ENCODE measurements at regions not wholly inside any gene's neighbourhood (a gene's known extent, or its start where the extent isn't known, plus 50 kb on each side); places are given as distances from the start of the nearest gene placed in this dataset.
"Not testable (repeated sequence)": the region's sequence is repeated elsewhere in the genome, so short reads cannot be mapped to it uniquely, and the experiment has no call there.

- WGBS, 2 donors: 22 to 23% methylated on average over 42 to 45 of the region's 45 CpGs
- Histone ChIP-seq H3K27ac (no peak overlapping the region), H3K27me3 (peaks cover 0 to 11% of the 10 kb centered on the region in 2 donors), H3K4me3 (no peak overlapping the region), H3K4me1 (peaks cover 0 to 38% (median 13%) of the 10 kb centered on the region in 4 donors), H3K9me3 (peaks cover 0 to 1% (median 0%) of the 10 kb centered on the region in 4 donors), H3K36me3 (no peaks in the 10 kb centered on the region)
- peak; percentile 51 to 75 (median 64) for TF ChIP-seq CTCF (IDR thresholded peaks at IDR 0.05)
- TF ChIP-seq POLR2A (IDR thresholded peaks at IDR 0.05): no peak
- no peak for TF ChIP-seq EP300 (IDR thresholded peaks at IDR 0.05)
- peak in 1 of 2 donors; percentile 34 for DNase-seq (ENCODE audit: low spot score in 2 of 2)
These were observed 637.3 kb downstream of the MATN1 start for GRCh38 chr1:30085811-30086770.

GRCh38 chr1:30084909-30085571 lies 638.3 kb downstream of the MATN1 start:
- TF ChIP-seq EP300 (IDR thresholded peaks at IDR 0.05) (no peak), CTCF (IDR thresholded peaks at IDR 0.05) (no peak), POLR2A (IDR thresholded peaks at IDR 0.05) (no peak)
- no peak for DNase-seq (ENCODE audit: low spot score in 2 of 2)
- Histone ChIP-seq H3K27me3 (peaks cover 0 to 11% of the 10 kb centered on the region in 2 donors), H3K4me1 (peaks cover 0 to 38% (median 13%) of the 10 kb centered on the region in 4 donors), H3K4me3 (no peak overlapping the region), H3K36me3 (no peaks in the 10 kb centered on the region), H3K9me3 (no peaks in the 10 kb centered on the region), H3K27ac (no peak overlapping the region)
- 71 to 78% methylated on average over 12 of the region's 12 CpGs for WGBS, 2 donors

- Histone ChIP-seq H3K4me3 (no peak overlapping the region), H3K9me3 (no peaks in the 10 kb centered on the region), H3K27ac (peak overlapping the region in 2 of 4 donors; percentile 53 to 55), H3K36me3 (no peaks in the 10 kb centered on the region), H3K27me3 (peaks cover 0 to 11% of the 10 kb centered on the region in 2 donors), H3K4me1 (peaks cover 0 to 35% (median 13%) of the 10 kb centered on the region in 4 donors)
- TF ChIP-seq CTCF (IDR thresholded peaks at IDR 0.05): no peak
- TF ChIP-seq POLR2A (IDR thresholded peaks at IDR 0.05): no peak
- no peak for TF ChIP-seq EP300 (IDR thresholded peaks at IDR 0.05)
- peak in 1 of 2 donors; percentile 6 for DNase-seq (ENCODE audit: low spot score in 2 of 2)
- 7 to 14% methylated on average over 10 to 11 of the region's 11 CpGs for WGBS, 2 donors
These were observed 639.5 kb downstream of the MATN1 start for GRCh38 chr1:30083800-30084464.

GRCh38 chr1:30081379-30082102 lies 641.8 kb downstream of the MATN1 start:
- no peaks in the 10 kb centered on the region for H3K9me3 ChIP-seq
- H3K36me3 ChIP-seq: no peaks in the 10 kb centered on the region
- peaks cover 0 to 33% (median 13%) of the 10 kb centered on the region in 4 donors for H3K4me1 ChIP-seq
- DNase-seq (ENCODE audit: low spot score in 2 of 2): no peak
- TF ChIP-seq CTCF (IDR thresholded peaks at IDR 0.05): no peak
- TF ChIP-seq POLR2A (IDR thresholded peaks at IDR 0.05): no peak
- TF ChIP-seq EP300 (IDR thresholded peaks at IDR 0.05): no peak
- H3K27me3 ChIP-seq: peaks cover 0 to 10% of the 10 kb centered on the region in 2 donors
- no peak overlapping the region for H3K4me3 ChIP-seq
- no peak overlapping the region for H3K27ac ChIP-seq
- WGBS, 2 donors: 54 to 56% methylated on average over 6 of the region's 6 CpGs

GRCh38 chr1:30075916-30076315 lies 647.5 kb downstream of the MATN1 start:
- not testable (repeated sequence) for DNase-seq (ENCODE audit: low spot score in 2 of 2); H3K4me3 ChIP-seq; H3K9me3 ChIP-seq; H3K27me3 ChIP-seq; H3K4me1 ChIP-seq; H3K36me3 ChIP-seq; H3K27ac ChIP-seq
